Kidney capillary endothelial cell (primary cell): ENCODE measurements at regions not wholly inside any gene's neighbourhood (a gene's known extent, or its start where the extent isn't known, plus 50 kb on each side); places are given as distances from the start of the nearest gene placed in this dataset.
"Not testable (repeated sequence)": the region's sequence is repeated elsewhere in the genome, so short reads cannot be mapped to it uniquely, and the experiment has no call there.

Experiments used
- DNase-seq: peaks from one replicate; pipeline ENCODE4 v3.0.0-alpha.2; 2018; ENCODE audit warnings: low spot score

DNA sequence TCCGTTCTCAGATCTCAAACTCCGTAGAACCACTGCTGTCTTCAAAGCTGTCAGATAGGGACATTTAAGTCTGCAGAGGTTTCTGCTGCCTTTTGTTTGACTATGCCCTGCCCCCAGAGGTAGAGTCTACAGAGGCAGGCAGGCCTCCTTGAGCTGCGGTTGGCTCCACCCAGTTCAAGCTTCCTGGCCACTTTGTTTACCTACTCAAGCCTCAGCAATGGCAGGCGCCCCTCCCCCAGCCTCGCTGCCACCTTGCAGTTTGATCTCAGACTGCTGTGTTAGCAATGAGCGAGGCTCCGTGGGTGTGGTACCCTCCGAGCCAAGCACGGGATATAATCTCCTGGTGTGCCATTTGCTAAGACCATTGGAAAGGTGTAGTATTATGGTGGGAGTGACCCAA lies 634.9 kb upstream of the SGO1 start:
- not testable (repeated sequence) for DNase-seq

GRCh38 chr3:20811631-20812030 lies 625.6 kb upstream of the SGO1 start:
- no peak for DNase-seq

DNA sequence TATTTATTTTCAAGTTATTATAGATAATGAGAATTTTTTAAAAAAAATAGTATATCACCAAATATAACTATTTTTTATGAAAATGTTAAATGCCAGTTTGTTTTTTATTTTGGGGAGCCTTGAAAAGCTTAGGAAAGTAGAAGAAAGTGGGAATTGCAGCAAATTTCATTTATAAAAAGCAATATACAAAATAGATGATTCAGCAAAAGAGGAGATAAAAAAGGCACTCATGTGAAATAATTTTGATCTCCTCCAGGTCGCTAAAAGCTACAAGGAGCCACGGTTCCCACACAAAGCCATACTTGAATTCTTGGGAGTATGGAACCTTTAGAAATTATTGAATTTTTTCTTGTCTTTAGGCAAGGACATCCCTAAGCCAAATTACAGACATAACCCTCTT lies 625.0 kb upstream of the SGO1 start:
- no peak for DNase-seq

GRCh38 chr3:20810555-20810954 lies 624.5 kb upstream of the SGO1 start:
- no peak for DNase-seq

GRCh38 chr3:20809356-20809755 lies 623.4 kb upstream of the SGO1 start:
- no peak for DNase-seq

- DNase-seq = no peak
Measured at GRCh38 chr3:20808864-20809263, 622.9 kb upstream of the SGO1 start.

- no peak for DNase-seq
Measured at GRCh38 chr3:20798666-20799065, 612.7 kb upstream of the SGO1 start.

DNA sequence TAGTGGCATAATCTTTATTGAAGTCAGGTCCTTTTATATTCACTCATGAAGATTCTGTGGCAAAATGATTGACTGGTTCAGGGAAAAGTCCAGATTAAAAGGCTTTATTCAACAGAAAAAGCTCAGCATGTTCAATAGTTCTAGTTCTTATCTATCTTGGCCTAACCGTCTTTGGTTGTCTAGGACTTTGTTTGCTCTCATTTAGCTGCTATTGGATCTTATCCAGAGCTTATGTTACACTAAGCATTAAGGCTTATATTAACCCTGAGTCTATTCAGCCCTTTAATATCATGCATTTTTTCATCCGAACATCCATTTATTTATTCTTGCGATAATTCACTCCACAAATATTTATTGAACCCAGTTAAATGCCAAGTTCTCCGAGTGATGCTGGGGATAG lies 601.0 kb upstream of the SGO1 start:
- DNase-seq = no peak

GRCh38 chr3:20776692-20777091 lies 590.7 kb upstream of the SGO1 start:
- DNase-seq = no peak

GRCh38 chr3:20776286-20776685 lies 590.3 kb upstream of the SGO1 start:
- DNase-seq = no peak

DNA sequence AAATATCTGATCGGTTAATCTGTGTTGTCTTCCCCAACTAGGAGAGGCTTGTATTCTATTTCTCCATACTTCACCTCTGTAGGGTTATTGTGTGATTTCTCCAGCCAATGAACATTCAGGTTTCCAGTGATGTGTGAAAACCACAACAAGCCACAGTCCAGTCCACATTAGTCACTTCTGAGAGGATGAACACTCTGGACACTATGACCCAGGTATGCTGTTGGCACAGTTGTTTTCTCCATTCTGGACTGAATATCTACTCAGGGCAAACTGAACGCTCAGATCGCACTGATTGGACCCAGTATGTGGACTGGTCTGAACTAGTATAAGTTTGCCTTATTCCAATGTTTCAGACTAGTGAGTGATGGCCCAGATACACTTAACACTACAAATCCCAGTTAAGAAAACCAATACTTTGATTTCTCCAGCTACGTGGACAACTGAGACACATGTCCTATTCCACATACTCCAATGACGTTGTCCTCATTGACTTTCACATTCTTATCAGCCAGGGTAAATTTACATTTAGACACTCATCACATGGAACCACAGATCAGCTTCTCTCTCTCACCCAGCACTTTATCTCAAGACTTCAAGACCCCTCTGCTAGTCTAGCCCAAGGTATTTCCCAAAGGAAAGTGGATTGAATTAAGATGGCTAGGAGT lies 587.4 kb upstream of the SGO1 start:
- no peak for DNase-seq

- no peak for DNase-seq
Measured at GRCh38 chr3:20772869-20773268, 586.9 kb upstream of the SGO1 start.

GRCh38 chr3:20769430-20769829 lies 583.4 kb upstream of the SGO1 start:
- no peak for DNase-seq

- DNase-seq = no peak
Measured at GRCh38 chr3:20760981-20761380, 575.0 kb upstream of the SGO1 start.

GRCh38 chr3:20752416-20752815 lies 566.4 kb upstream of the SGO1 start:
- DNase-seq = no peak

DNA sequence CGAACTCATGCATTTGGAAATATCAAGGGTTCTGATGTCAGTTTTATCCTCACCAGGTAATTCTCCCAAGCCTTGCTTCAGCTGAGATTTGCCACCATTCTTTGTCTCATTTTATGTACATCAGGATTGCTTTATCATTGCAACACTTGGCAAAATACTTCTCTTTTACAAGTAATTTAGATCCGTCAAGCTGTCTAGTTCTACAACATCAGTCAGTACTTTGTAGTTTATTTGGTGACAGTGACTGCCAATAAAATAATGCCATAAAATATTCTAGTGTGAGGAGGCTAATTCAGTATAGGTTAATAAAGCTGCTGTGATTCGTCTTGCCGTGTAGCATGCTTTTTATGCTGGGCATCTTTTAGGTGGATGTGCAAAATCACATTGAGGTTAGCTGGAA lies 565.3 kb upstream of the SGO1 start:
- DNase-seq = no peak

DNA sequence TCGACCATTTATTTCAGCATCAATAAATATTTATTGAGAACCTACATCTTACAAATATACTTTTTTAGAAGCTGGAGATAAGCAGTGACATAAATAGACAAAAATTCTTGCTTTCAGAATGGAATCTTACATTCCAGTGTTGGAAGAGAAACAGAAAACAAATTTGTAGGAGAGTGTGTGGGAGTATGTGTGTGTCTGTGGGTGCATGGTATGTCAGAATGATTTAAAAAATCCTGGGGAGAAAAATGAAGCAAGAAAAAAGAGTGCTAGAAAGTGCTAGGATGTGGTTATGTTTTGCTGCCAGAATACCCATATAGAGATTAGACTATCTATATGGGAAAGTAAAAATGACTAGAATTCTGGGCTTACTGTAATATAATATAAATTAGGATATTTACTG lies 561.7 kb upstream of the SGO1 start:
- no peak for DNase-seq

DNA sequence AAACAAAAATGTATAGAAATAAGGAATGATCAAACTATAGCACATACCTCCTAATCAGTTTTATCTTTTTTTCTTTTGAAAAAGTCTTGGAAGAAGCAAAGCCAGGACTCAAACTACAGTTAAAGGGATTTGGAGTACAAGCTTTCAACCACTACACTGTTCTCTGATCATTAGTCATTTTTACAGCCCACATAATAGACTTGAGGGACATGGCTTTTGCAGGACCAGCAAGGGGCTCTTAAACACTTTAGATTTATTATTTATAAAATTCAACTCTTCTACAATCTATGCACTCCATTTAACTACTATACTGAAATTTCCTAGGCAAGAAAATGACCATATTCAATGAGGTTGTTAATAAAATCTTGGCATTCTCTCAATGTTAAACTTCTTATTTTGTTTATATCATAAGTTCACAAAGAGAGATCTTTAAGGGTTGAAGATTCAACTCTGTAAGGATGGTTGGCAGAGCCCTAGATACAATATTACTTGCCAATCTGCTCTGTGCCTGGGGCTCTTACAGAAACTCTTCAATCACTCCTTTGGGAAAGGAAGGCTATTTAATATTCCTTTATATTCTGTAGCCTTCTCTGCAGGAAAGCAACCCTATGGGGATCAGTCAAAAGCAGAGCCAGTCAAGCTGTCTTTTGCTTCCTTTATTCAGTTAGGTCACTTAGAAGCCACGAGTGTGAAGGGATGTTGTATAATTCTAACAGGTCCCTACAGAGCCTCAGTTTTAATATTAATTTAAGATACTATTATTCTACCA lies 557.7 kb upstream of the SGO1 start:
- DNase-seq = no peak

DNA sequence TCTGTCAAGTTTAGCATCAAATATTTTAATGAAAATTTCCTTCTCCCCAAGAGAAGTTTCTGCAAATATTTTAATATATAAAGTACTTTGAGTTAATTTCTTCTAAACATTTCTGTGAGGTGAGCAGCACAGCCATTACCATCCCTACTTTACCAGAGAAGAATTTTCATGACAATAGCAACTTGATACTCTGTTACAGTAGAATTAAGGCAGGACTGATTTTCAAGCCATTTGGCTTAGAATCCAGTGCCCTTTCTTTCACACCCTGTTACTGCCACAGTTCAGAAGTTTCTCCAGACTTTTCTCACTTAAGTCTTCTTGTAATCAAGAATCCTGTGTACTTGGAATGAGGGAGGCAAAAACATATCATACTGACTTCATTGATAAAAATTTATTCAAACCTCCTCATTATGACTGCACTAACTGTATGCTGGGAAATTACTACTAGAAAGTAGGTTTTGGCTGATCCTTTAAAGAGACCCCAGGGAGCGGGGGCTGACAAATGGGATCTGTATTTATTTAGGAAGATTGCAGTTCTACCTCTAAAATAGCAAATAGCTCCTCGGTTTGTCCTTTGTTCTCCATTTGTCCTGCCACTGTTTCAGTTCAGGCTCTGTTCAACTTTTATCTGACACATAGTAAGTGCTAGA lies 557.0 kb upstream of the SGO1 start:
- no peak for DNase-seq

- DNase-seq = no peak
Measured at GRCh38 chr3:20741381-20741780, 555.4 kb upstream of the SGO1 start.

DNA sequence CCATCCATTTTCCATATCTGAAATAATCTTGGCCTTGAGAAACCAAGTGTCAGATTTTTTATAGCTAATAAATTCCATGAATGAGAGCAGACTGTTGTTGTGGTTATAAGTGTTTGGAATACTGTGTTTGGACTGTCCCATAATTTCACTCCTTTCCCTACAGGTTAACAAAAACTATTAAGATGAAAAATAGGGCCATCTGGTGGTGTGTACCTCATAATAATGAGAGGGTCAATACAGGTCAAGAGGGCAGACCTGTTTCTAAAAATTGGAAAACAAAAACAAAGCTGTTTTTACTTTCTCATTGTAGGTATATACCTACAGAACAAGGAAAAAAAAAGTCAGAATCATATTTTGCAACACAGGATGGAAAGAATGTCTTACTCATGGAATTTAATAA lies 553.8 kb upstream of the SGO1 start:
- DNase-seq = no peak

DNA sequence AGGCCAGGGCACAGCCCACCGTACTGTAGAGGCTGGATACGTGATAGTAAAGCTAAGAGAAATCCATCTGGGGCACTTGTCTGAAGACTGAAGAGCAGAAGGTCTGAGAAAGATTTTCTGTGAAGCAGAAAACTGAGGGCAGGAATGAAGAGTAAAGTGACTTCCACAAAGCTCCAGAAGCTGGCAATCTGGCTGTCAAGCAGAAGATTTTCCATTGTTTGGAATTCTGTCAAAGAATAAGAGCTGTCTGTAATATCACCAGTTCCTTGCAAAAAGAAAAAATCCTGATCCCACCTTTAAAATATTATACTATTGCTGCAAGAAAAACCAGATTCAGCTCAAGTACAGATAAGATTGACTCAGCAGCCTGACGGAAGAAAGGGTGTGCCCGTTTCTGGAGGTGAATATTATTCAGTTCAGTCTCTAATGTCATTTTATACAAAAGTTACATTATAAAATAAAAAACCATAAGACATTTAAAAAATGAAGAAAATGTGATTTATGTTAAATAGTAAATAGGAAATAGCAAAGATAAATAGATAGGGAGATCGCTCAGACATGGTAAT lies 550.4 kb upstream of the SGO1 start:
- no peak for DNase-seq

DNA sequence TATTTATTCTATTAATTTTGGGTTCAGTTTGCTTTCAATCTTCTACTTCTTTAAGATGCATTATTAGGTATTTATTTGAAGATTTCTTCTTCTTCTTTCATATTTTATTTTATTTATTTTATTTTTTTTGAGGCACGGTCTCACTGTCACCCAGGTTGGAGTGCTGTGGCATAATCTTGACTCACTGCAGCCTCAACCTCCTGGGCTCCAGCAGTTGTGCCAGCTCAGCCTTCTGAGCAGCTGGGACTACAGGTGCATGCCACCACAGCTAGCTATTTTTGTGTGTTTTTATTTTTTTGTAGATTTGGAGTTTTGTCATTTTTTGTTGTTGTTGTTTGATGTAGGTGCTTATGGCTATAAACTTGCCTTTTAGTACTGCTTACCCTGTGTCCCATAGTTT lies 543.2 kb upstream of the SGO1 start:
- DNase-seq = no peak
